ENCODE measurements at regions not wholly inside any gene's neighbourhood (a gene's known extent, or its start where the extent isn't known, plus 50 kb on each side); places are given as distances from the start of the nearest gene placed in this dataset.

DNA sequence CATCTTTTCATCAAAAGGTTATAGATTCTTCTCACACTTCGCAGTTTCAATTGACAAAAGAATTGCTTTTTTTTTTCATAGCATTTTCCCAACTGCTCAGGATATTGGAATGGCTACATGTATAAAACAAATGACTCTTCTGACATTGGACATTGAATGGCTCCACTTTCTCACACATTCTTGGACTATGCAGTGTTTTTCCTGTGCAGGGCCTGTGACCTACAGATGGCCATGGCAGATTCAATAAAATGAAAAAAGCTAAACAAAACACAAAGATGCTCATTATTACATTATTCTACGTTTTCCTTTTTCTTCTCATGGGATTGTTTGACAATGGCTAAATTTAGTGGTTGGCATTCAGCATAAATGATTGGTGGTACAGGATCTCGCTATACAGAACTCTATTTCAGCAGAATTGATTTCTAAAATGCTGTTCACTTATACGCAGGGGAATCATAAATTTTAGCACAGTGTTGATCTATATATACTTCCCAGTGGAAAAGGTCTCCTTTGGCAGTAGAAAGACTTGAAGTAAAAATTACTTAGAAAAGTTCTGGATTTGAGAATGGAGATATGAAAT, 115.6 kb upstream of the ADAMTS5 start:
- Histone ChIP-seq H4K20me1 (ENCODE audit: low read depth, low read length) (no peaks in the 10 kb centered on the region), H3K4me3 (ENCODE audit: insufficient read depth, low read length, poor library complexity, severe bottlenecking) (no peak overlapping the region), H3K9me2 (replicated peaks; ENCODE audit: insufficient read depth, low read length) (no peaks in the 10 kb centered on the region), H3K9me3 (ENCODE audit: insufficient read depth, low read length) (no peaks in the 10 kb centered on the region), H3K9ac (ENCODE audit: low read length) (no peak overlapping the region), H3K27me3 (ENCODE audit: low read length) (no peaks in the 10 kb centered on the region), H3K36me3 (ENCODE audit: low read length) (no peaks in the 10 kb centered on the region), H3K27ac (ENCODE audit: low read depth, low read length) (no peak overlapping the region), H2AFZ (ENCODE audit: low read depth, low read length, severe bottlenecking) (no peak overlapping the region), H3K4me2 (ENCODE audit: low read depth, low read length, poor library complexity, severe bottlenecking) (no peak overlapping the region), H3F3A (ENCODE audit: insufficient read depth) (no peaks in the 10 kb centered on the region), H3K79me2 (ENCODE audit: insufficient read depth, low read length) (no peaks in the 10 kb centered on the region)
- no peak for TF ChIP-seq CTCF (IDR thresholded peaks at IDR 0.05; ENCODE audit: insufficient read depth, low read length, poor library complexity, severe bottlenecking)
- no peak for TF ChIP-seq EZH2phosphoT487 (conservative IDR thresholded peaks at IDR 0.05; ENCODE audit: low read length)

- TF ChIP-seq CTCF (IDR thresholded peaks at IDR 0.05; ENCODE audit: insufficient read depth, low read length, poor library complexity, severe bottlenecking) (no peak), EZH2phosphoT487 (conservative IDR thresholded peaks at IDR 0.05; ENCODE audit: low read length) (no peak)
Observed at GRCh38 chr21:27079636-27080240, 112.8 kb upstream of the ADAMTS5 start.

GRCh38 chr21:27078915-27079314, 112.0 kb upstream of the ADAMTS5 start:
- H3K27ac ChIP-seq (ENCODE audit: low read depth, low read length), result no peak overlapping the region
- no peak overlapping the region for H3K4me3 ChIP-seq (ENCODE audit: insufficient read depth, low read length, poor library complexity, severe bottlenecking)
- no peaks in the 10 kb centered on the region for H3K9me2 ChIP-seq (replicated peaks; ENCODE audit: insufficient read depth, low read length)
- H3K79me2 ChIP-seq (ENCODE audit: insufficient read depth, low read length), result no peaks in the 10 kb centered on the region
- H3K4me2 ChIP-seq (ENCODE audit: low read depth, low read length, poor library complexity, severe bottlenecking), result no peak overlapping the region
- H3F3A ChIP-seq (ENCODE audit: insufficient read depth), result no peaks in the 10 kb centered on the region
- H3K9me3 ChIP-seq (ENCODE audit: insufficient read depth, low read length), result no peaks in the 10 kb centered on the region
- no peaks in the 10 kb centered on the region for H3K27me3 ChIP-seq (ENCODE audit: low read length)
- TF ChIP-seq EZH2phosphoT487 (conservative IDR thresholded peaks at IDR 0.05; ENCODE audit: low read length) (no peak), CTCF (IDR thresholded peaks at IDR 0.05; ENCODE audit: insufficient read depth, low read length, poor library complexity, severe bottlenecking) (no peak)
- H3K9ac ChIP-seq (ENCODE audit: low read length), result no peak overlapping the region
- H2AFZ ChIP-seq (ENCODE audit: low read depth, low read length, severe bottlenecking), result no peak overlapping the region
- H4K20me1 ChIP-seq (ENCODE audit: low read depth, low read length), result no peaks in the 10 kb centered on the region
- H3K36me3 ChIP-seq (ENCODE audit: low read length), result no peaks in the 10 kb centered on the region

More at GRCh38 chr21:27079636-27080240, 112.8 kb upstream of the ADAMTS5 start:
- no peak overlapping the region for H3K27ac ChIP-seq (ENCODE audit: low read depth, low read length)
- no peak overlapping the region for H3K4me2 ChIP-seq (ENCODE audit: low read depth, low read length, poor library complexity, severe bottlenecking)
- no peaks in the 10 kb centered on the region for H4K20me1 ChIP-seq (ENCODE audit: low read depth, low read length)
- no peaks in the 10 kb centered on the region for H3K79me2 ChIP-seq (ENCODE audit: insufficient read depth, low read length)
- no peaks in the 10 kb centered on the region for H3K36me3 ChIP-seq (ENCODE audit: low read length)
- H3K27me3 ChIP-seq (ENCODE audit: low read length), result no peaks in the 10 kb centered on the region
- no peak overlapping the region for H3K9ac ChIP-seq (ENCODE audit: low read length)
- H2AFZ ChIP-seq (ENCODE audit: low read depth, low read length, severe bottlenecking), result no peak overlapping the region
- no peaks in the 10 kb centered on the region for H3K9me2 ChIP-seq (replicated peaks; ENCODE audit: insufficient read depth, low read length)
- no peak overlapping the region for H3K4me3 ChIP-seq (ENCODE audit: insufficient read depth, low read length, poor library complexity, severe bottlenecking)
- no peaks in the 10 kb centered on the region for H3K9me3 ChIP-seq (ENCODE audit: insufficient read depth, low read length)
- H3F3A ChIP-seq (ENCODE audit: insufficient read depth), result no peaks in the 10 kb centered on the region
